Neural cell (in vitro differentiated cells): ENCODE measurements at regions not wholly inside any gene's neighbourhood (a gene's known extent, or its start where the extent isn't known, plus 50 kb on each side); places are given as distances from the start of the nearest gene placed in this dataset.

Experiments
- H2AFZ ChIP-seq: fragments of 200-600, 300-800 bp; sonication (generic), shearing (Covaris generic); 2 replicates; pipeline ENCODE4 v1.6.0; 2014; ENCODE audit warnings: low read depth, mild to moderate bottlenecking, antibody characterized with exemption, low read length, moderate library complexity
- H3F3A ChIP-seq: fragments of 200-600 bp; shearing (Covaris generic); 2 replicates; pipeline ENCODE4 v1.6.1; 2016; ENCODE audit warnings: mild to moderate bottlenecking, moderate library complexity, mixed read lengths, antibody characterized with exemption, low read length; ENCODE audit not compliant: insufficient read depth, poor library complexity, severe bottlenecking
- H3K27ac ChIP-seq: fragments of 200-600, 300-800 bp; sonication (generic), shearing (Covaris generic); 2 replicates; pipeline ENCODE4 v1.5.1; 2014; ENCODE audit warnings: mild to moderate bottlenecking, low read length, moderate library complexity
- H3K27me3 ChIP-seq: fragments of 300-800, 200-600 bp; sonication (generic), shearing (Covaris generic); 2 replicates; pipeline ENCODE4 v1.6.0; 2014; ENCODE audit warnings: mild to moderate bottlenecking, low read depth, low read length, moderate library complexity; ENCODE audit not compliant: insufficient read depth
- H3K36me3 ChIP-seq: fragments of 300-800, 200-600 bp; sonication (generic), shearing (Covaris generic); 2 replicates; pipeline ENCODE4 v1.5.1; 2014; ENCODE audit warnings: mild to moderate bottlenecking, antibody characterized with exemption, low read length, moderate library complexity; ENCODE audit not compliant: insufficient read depth
- H3K4me2 ChIP-seq: fragments of 300-800, 200-600 bp; sonication (generic), shearing (Covaris generic); 2 replicates; pipeline ENCODE4 v1.6.0; 2014; ENCODE audit warnings: mild to moderate bottlenecking, low read length
- H3K4me3 ChIP-seq: fragments of 300-800, 200-600 bp; sonication (generic), shearing (Covaris generic); 2 replicates; pipeline ENCODE4 v1.5.1; 2014; ENCODE audit warnings: mild to moderate bottlenecking, low read length, moderate library complexity
- H3K79me2 ChIP-seq: fragments of 200-600 bp; shearing (Covaris generic); replicated peaks from 2 replicates; pipeline ENCODE4 v1.6.0; 2014; ENCODE audit warnings: mild to moderate bottlenecking, low read length, moderate library complexity; ENCODE audit not compliant: insufficient read depth
- H3K9ac ChIP-seq: fragments of 300-800, 200-600 bp; sonication (generic), shearing (Covaris generic); 2 replicates; pipeline ENCODE4 v1.6.1; 2016; ENCODE audit warnings: mild to moderate bottlenecking, low read length, mixed read lengths
- H3K9me2 ChIP-seq: fragments of 200-600 bp; shearing (Covaris generic); 2 replicates; pipeline ENCODE4 v1.6.1; 2016; ENCODE audit warnings: mild to moderate bottlenecking, low read length, mixed read lengths; ENCODE audit not compliant: insufficient read depth
- H3K9me3 ChIP-seq: fragments of 200-600, 300-800 bp; sonication (generic), shearing (Covaris generic); 2 replicates; pipeline ENCODE4 v1.6.1; 2016; ENCODE audit warnings: mild to moderate bottlenecking, mixed run types, low read length, moderate library complexity, mixed read lengths
- H4K20me1 ChIP-seq: fragments of 200-600 bp; shearing (Covaris generic); 2 replicates; pipeline ENCODE4 v1.6.1; 2016; ENCODE audit warnings: mild to moderate bottlenecking, mixed run types; ENCODE audit not compliant: insufficient read depth
- CTCF ChIP-seq: fragments of 450-650 bp; IDR thresholded peaks from 2 replicates; pipeline ENCODE4 v1.5.1; 2014; ENCODE audit warnings: antibody characterized with exemption, mild to moderate bottlenecking, moderate library complexity; ENCODE audit not compliant: poor library complexity, severe bottlenecking
- EP300 ChIP-seq: fragments of 450-650 bp; conservative IDR thresholded peaks from 2 replicates; pipeline ENCODE4 v1.6.1; 2014; ENCODE audit warnings: antibody characterized with exemption, mild to moderate bottlenecking, moderate library complexity; ENCODE audit not compliant: poor library complexity, severe bottlenecking
- EZH2 ChIP-seq: fragments of 200-600, 300-800 bp; shearing (Covaris generic), sonication (generic); IDR thresholded peaks from 2 replicates; pipeline ENCODE4 v1.6.1; 2014; ENCODE audit warnings: antibody characterized with exemption, low read length, borderline replicate concordance, mild to moderate bottlenecking; ENCODE audit not compliant: insufficient read depth, poor library complexity, severe bottlenecking
- MXI1 ChIP-seq: fragments of 450-650 bp; conservative IDR thresholded peaks from 2 replicates; pipeline ENCODE4 v1.6.1; 2014; ENCODE audit warnings: antibody characterized with exemption, mild to moderate bottlenecking; ENCODE audit not compliant: poor library complexity, severe bottlenecking
- POLR2AphosphoS5 ChIP-seq: IDR thresholded peaks from 2 replicates; pipeline ENCODE4 v1.6.1; 2012
- RAD21 ChIP-seq: fragments of 450-650 bp; conservative IDR thresholded peaks from 2 replicates; pipeline ENCODE4 v1.6.1; 2014; ENCODE audit warnings: antibody characterized with exemption, mild to moderate bottlenecking, moderate library complexity
- REST ChIP-seq: IDR thresholded peaks from 2 replicates; pipeline ENCODE4 v1.6.1; 2012; ENCODE audit warnings: borderline replicate concordance
- SMC3 ChIP-seq: fragments of 450-650 bp; conservative IDR thresholded peaks from 2 replicates; pipeline ENCODE4 v1.6.1; 2014; ENCODE audit warnings: antibody characterized with exemption, mild to moderate bottlenecking, moderate library complexity; ENCODE audit not compliant: poor library complexity
- TAF1 ChIP-seq: IDR thresholded peaks from 2 replicates; pipeline ENCODE4 v1.6.1; 2012; ENCODE audit warnings: low read depth

- no peaks in the 10 kb centered on the region for H4K20me1 ChIP-seq
- no peaks in the 10 kb centered on the region for H3K36me3 ChIP-seq
- H3K4me3 ChIP-seq: no peak overlapping the region
- H3K27ac ChIP-seq: no peak overlapping the region
- no peak overlapping the region for H3K4me2 ChIP-seq
- H3K9me3 ChIP-seq: no peaks in the 10 kb centered on the region
- H2AFZ ChIP-seq: no peak overlapping the region
- TF ChIP-seq TAF1 (no peak), CTCF (no peak), EP300 (no peak), EZH2 (no peak), MXI1 (no peak), POLR2AphosphoS5 (no peak), REST (no peak), RAD21 (no peak), SMC3 (no peak)
- H3F3A ChIP-seq: no peaks in the 10 kb centered on the region
- no peaks in the 10 kb centered on the region for H3K79me2 ChIP-seq
- H3K9me2 ChIP-seq: no peaks in the 10 kb centered on the region
- H3K27me3 ChIP-seq: no peaks in the 10 kb centered on the region
- H3K9ac ChIP-seq: no peak overlapping the region
Measured at GRCh38 chr22:27566602-27567001, 235.0 kb downstream of the MN1 start.

GRCh38 chr22:27568265-27568664 is 233.3 kb downstream of the MN1 start:
- TF ChIP-seq EZH2: no peak
- TF ChIP-seq REST: no peak
- TF ChIP-seq CTCF: no peak
- no peak for TF ChIP-seq POLR2AphosphoS5
- no peak for TF ChIP-seq RAD21
- no peak for TF ChIP-seq EP300
- TF ChIP-seq SMC3: no peak
- no peak for TF ChIP-seq TAF1
- TF ChIP-seq MXI1: no peak
- no peaks in the 10 kb centered on the region for H3K27me3 ChIP-seq
- no peaks in the 10 kb centered on the region for H3K9me2 ChIP-seq
- no peaks in the 10 kb centered on the region for H3F3A ChIP-seq
- H3K79me2 ChIP-seq: no peaks in the 10 kb centered on the region
- no peak overlapping the region for H3K4me2 ChIP-seq
- no peaks in the 10 kb centered on the region for H4K20me1 ChIP-seq
- H3K27ac ChIP-seq: no peak overlapping the region
- H3K9ac ChIP-seq: no peak overlapping the region
- no peaks in the 10 kb centered on the region for H3K9me3 ChIP-seq
- H2AFZ ChIP-seq: no peak overlapping the region
- H3K4me3 ChIP-seq: no peak overlapping the region
- no peaks in the 10 kb centered on the region for H3K36me3 ChIP-seq
